ENCODE measurements at regions not wholly inside any gene's neighbourhood (a gene's known extent, or its start where the extent isn't known, plus 50 kb on each side); places are given as distances from the start of the nearest gene placed in this dataset.
"Not testable (repeated sequence)": the region's sequence is repeated elsewhere in the genome, so short reads cannot be mapped to it uniquely, and the experiment has no call there.

- TF ChIP-seq CTCF (IDR thresholded peaks at IDR 0.05; ENCODE audit: insufficient read depth, low read length); POLR2AphosphoS5 (IDR thresholded peaks at IDR 0.05; ENCODE audit: low read depth): not testable (repeated sequence)
Observed at GRCh38 chr6:99722043-99722442, 115.4 kb downstream of the PRDM13 start.

Data from HL-60 (cell line).